SH-SY5Y (cell line): ENCODE measurements at regions not wholly inside any gene's neighbourhood (a gene's known extent, or its start where the extent isn't known, plus 50 kb on each side); places are given as distances from the start of the nearest gene placed in this dataset.

Experiments used
- GATA2 ChIP-seq: IDR thresholded peaks from 2 replicates; pipeline ENCODE4 v1.6.1; 2011; ENCODE audit warnings: mild to moderate bottlenecking, low read depth, low read length
- GATA3 ChIP-seq: IDR thresholded peaks from 2 replicates; pipeline ENCODE4 v1.6.1; 2011; ENCODE audit warnings: low read depth, mild to moderate bottlenecking, low read length, moderate library complexity

DNA sequence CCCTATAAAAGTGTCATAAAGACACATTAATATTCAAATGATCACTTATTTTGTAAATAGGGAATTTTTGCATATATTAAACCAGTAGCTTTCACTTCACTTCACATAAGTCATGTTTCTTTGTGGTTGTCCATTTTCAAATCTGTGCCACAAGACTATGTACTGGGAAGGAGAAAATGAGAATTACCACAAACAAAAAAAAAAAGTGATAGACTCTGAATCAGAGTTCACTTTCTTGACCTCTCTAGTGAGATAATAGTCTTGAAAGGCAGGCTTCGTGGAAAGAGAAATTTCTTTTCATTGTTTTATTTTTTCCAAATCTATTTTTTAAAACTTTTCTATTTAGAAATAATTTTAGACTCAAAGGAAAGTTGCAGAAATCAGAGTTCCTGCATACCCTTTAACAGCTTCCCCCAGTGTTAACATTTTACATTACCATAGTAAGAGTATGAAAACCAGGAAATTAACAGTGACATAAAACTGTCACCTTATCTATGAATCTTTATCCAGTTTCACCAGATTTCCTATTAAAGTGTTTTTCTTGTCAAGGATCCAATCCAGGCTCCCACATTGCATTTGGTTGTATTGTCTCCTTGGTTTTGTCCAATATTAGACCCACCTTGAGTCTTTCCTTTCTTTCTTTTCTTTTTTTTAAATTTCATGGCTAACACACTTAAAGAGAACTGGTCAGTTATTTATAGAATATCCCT is 215.4 kb upstream of the PGRMC2 start:
- TF ChIP-seq GATA3 (no peak), GATA2 (no peak)
